ENCODE measurements at regions not wholly inside any gene's neighbourhood (a gene's known extent, or its start where the extent isn't known, plus 50 kb on each side); places are given as distances from the start of the nearest gene placed in this dataset.
"Not testable (repeated sequence)": the region's sequence is repeated elsewhere in the genome, so short reads cannot be mapped to it uniquely, and the experiment has no call there.

GRCh38 chr17:27010138-27010537 lies 283.8 kb upstream of the WSB1 start:
- TF ChIP-seq CTCF (IDR thresholded peaks at IDR 0.05; ENCODE audit: insufficient read depth, low read depth, low read length); EZH2 (IDR thresholded peaks at IDR 0.05; ENCODE audit: insufficient read depth, low read length): not testable (repeated sequence)
